Endodermal cell (in vitro differentiated cells): ENCODE measurements at regions not wholly inside any gene's neighbourhood (a gene's known extent, or its start where the extent isn't known, plus 50 kb on each side); places are given as distances from the start of the nearest gene placed in this dataset.
"Not testable (repeated sequence)": the region's sequence is repeated elsewhere in the genome, so short reads cannot be mapped to it uniquely, and the experiment has no call there.

ENCODE experiments used
- DNase-seq: peaks from one replicate; pipeline ENCODE4 v3.0.0-alpha.2; 2017
- H3K27ac ChIP-seq: 2 replicates; pipeline ENCODE4 v1.5.1; 2013; ENCODE audit warnings: mild to moderate bottlenecking, low read depth, low read length, moderate library complexity
- H3K27me3 ChIP-seq: 2 replicates; pipeline ENCODE4 v1.6.1; 2013; ENCODE audit warnings: mild to moderate bottlenecking, low read length, moderate library complexity; ENCODE audit not compliant: insufficient read depth, control insufficient read depth, poor library complexity, severe bottlenecking
- H3K36me3 ChIP-seq: 2 replicates; pipeline ENCODE4 v1.7.0; 2013; ENCODE audit warnings: mild to moderate bottlenecking, low read length, moderate library complexity; ENCODE audit not compliant: control insufficient read depth, insufficient read depth
- H3K4me1 ChIP-seq: one replicate; pipeline ENCODE4 v1.7.0; 2013; ENCODE audit warnings: low read length; ENCODE audit not compliant: control insufficient read depth, insufficient read depth
- H3K4me3 ChIP-seq: 2 replicates; pipeline ENCODE4 v1.5.1; 2013; ENCODE audit warnings: mild to moderate bottlenecking, low read length, moderate library complexity
- H3K9ac ChIP-seq: 2 replicates; pipeline ENCODE4 v1.6.1; 2013; ENCODE audit warnings: mild to moderate bottlenecking, low read length, moderate library complexity; ENCODE audit not compliant: poor library complexity, severe bottlenecking; ENCODE audit errors: extremely low read depth
- H3K9me3 ChIP-seq: 2 replicates; pipeline ENCODE4 v1.6.1; 2013; ENCODE audit warnings: mild to moderate bottlenecking, low read length, moderate library complexity; ENCODE audit not compliant: control insufficient read depth
- H3K27ac Mint-ChIP-seq: 2 replicates; pipeline ENCODE4 v1.8.0; 2020; ENCODE audit warnings: mixed read lengths
- H3K27me3 Mint-ChIP-seq: 2 replicates; pipeline ENCODE4 v1.8.0; 2021; ENCODE audit warnings: mild to moderate bottlenecking, mixed read lengths; ENCODE audit not compliant: insufficient read depth
- H3K36me3 Mint-ChIP-seq: 2 replicates; pipeline ENCODE4 v1.8.0; 2020; ENCODE audit warnings: low read depth, mixed read lengths
- H3K4me1 Mint-ChIP-seq: 2 replicates; pipeline ENCODE4 v1.8.0; 2020; ENCODE audit warnings: mixed read lengths
- H3K4me3 Mint-ChIP-seq: 2 replicates; pipeline ENCODE4 v1.8.0; 2020; ENCODE audit warnings: mild to moderate bottlenecking, moderate library complexity, mixed read lengths
- H3K9me3 Mint-ChIP-seq: 2 replicates; pipeline ENCODE4 v1.8.0; 2020; ENCODE audit warnings: mild to moderate bottlenecking, mixed read lengths
- CTCF ChIP-seq: fragments of 200-600 bp; sonication (generic); conservative IDR thresholded peaks from 2 replicates; pipeline ENCODE4 v1.5.0; 2021; ENCODE audit warnings: antibody characterized with exemption, mild to moderate bottlenecking
- WGBS, 2 experiments: methylation state at CpG; one replicate each; pipeline versions ENCODE4 v1.1.5 to v1.1.7; 2013; ENCODE audit warnings: missing lambda C conversion rate in 2 of 2, mixed read lengths in 1 of 2; ENCODE audit not compliant: insufficient coverage in 1 of 2, insufficient read length in 1 of 2; 5-methylcytosine and 5-hydroxymethylcytosine counted together

- DNase-seq = no peak
- no peak overlapping the region for H3K27ac ChIP-seq
- WGBS, 2 experiments = 100% methylated on average over 3 of the region's 6 CpGs; no CpG with 5 or more reads in 1 of the 2 experiments
Observed at GRCh38 chrX:3516051-3516541, 169.6 kb upstream of the MXRA5 start.

GRCh38 chrX:3514996-3515395 is 168.5 kb upstream of the MXRA5 start:
- H3K27ac ChIP-seq = no peak overlapping the region
- H3K4me1 ChIP-seq = no peaks in the 10 kb centered on the region
- no peaks in the 10 kb centered on the region for H3K36me3 ChIP-seq
- H3K9me3 Mint-ChIP-seq = no peaks in the 10 kb centered on the region
- WGBS, 2 experiments = 100% methylated on average over 1 of the region's 3 CpGs; no CpG with 5 or more reads in 1 of the 2 experiments
- H3K4me3 Mint-ChIP-seq = no peak overlapping the region
- H3K27me3 Mint-ChIP-seq = peaks cover 2% of the 10 kb centered on the region
- no peaks in the 10 kb centered on the region for H3K9me3 ChIP-seq
- no peaks in the 10 kb centered on the region for H3K4me1 Mint-ChIP-seq
- H3K27ac Mint-ChIP-seq = no peak overlapping the region
- no peak for TF ChIP-seq CTCF
- no peak overlapping the region for H3K9ac ChIP-seq
- no peak for DNase-seq
- H3K4me3 ChIP-seq = no peak overlapping the region
- H3K36me3 Mint-ChIP-seq = no peaks in the 10 kb centered on the region
- no peaks in the 10 kb centered on the region for H3K27me3 ChIP-seq

More at GRCh38 chrX:3516051-3516541, 169.6 kb upstream of the MXRA5 start:
- TF ChIP-seq CTCF = no peak
- Histone ChIP-seq H3K36me3 (no peaks in the 10 kb centered on the region), H3K4me1 (no peaks in the 10 kb centered on the region), H3K9ac (no peak overlapping the region), H3K27me3 (no peaks in the 10 kb centered on the region), H3K4me3 (no peak overlapping the region), H3K9me3 (no peaks in the 10 kb centered on the region)
- Mint-ChIP-seq H3K4me1 (no peaks in the 10 kb centered on the region), H3K36me3 (no peaks in the 10 kb centered on the region), H3K4me3 (no peak overlapping the region), H3K27ac (no peak overlapping the region), H3K9me3 (no peaks in the 10 kb centered on the region), H3K27me3 (peaks cover 2% of the 10 kb centered on the region)

- WGBS, 2 experiments = 52% methylated on average over 8 of the region's 10 CpGs; no CpG with 5 or more reads in 1 of the 2 experiments
- not testable (repeated sequence) for H3K9me3 Mint-ChIP-seq, H3K4me1 ChIP-seq, H3K27me3 ChIP-seq, H3K27ac ChIP-seq, H3K36me3 Mint-ChIP-seq, H3K9me3 ChIP-seq, H3K36me3 ChIP-seq, H3K27ac Mint-ChIP-seq, H3K9ac ChIP-seq, H3K4me3 Mint-ChIP-seq, H3K4me1 Mint-ChIP-seq, H3K4me3 ChIP-seq, H3K27me3 Mint-ChIP-seq
- TF ChIP-seq CTCF = peak; percentile 65
- peak; percentile 72 for DNase-seq
Observed at GRCh38 chrX:3512150-3512549, 165.7 kb upstream of the MXRA5 start.
